T-helper 1 cell treated with Interleukin-12 subunit alpha and Interleukin-12 subunit beta and Interleukin-4 antibody, amounts not matched to agents 30 ng/mL and 1 ng/mL, for 36 hours (primary cell): ENCODE measurements at regions not wholly inside any gene's neighbourhood (a gene's known extent, or its start where the extent isn't known, plus 50 kb on each side); places are given as distances from the start of the nearest gene placed in this dataset.
"Not testable (repeated sequence)": the region's sequence is repeated elsewhere in the genome, so short reads cannot be mapped to it uniquely, and the experiment has no call there.

Experiments used
- intact Hi-C: fragments of 100-400 bp; cut with micrococcal nuclease; formaldehyde crosslinking; loops from one replicate; pipeline ENCODE4 v1.15.1; 2024

DNA sequence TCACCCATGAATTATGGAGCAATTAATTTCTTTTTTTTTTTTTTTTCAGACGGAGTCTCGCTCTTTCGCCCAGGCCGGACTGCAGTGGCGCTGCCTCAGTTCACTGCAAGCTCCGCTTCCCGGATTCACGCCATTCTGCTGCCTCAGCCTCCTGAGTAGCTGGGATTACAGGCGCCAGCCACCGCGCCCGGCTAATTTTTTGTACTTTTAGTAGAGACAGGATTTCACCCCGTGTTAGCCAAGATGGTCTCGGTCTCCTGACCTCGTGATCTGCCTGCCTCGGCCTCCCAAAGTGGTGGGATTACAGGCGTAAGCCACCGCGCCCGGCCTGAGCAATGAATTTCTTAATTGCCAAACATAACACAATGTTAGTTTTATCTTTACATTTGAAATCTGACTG lies 1261.2 kb downstream of the CDH11 start:
- intact Hi-C loops, result not testable (repeated sequence)

DNA sequence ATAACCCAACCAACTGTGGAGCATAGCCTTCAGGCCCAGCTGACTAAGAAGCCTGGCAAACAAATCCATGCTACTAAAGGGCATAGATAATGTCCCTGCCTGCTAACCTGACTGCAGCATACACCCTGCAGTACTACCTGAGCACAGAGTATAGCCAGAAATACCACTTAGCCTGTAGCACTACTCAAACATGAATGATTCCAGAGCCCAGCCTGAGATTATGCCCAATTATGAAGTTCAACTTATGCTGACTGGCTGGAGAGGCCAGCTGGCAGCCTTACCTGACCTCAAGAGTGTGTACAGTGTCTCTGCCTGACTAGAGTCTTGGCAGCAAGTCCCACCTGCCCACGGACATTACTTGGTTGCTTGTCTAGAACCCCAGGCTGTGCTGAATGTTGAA lies 1265.3 kb downstream of the CDH11 start:
- intact Hi-C loops, result no loop called here

DNA sequence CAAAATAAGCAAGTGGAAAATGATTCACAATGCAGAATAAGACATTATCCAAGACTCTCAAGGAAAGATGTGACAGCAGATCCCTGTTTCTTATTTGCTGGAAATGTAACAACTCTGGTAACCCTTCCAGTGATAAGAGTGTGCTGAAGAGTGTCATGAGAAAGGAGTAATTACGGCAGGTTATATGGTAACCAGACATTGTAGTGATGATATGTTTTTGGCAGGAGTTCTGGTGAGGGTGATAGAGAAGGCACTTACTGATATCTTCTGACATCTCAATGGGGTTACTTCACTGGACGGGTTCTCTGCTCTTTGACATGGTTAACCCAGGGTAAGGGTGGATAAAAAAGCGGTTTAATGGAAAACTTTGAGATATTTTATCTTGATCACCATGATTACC lies 1270.9 kb downstream of the CDH11 start:
- intact Hi-C loops, result no loop called here

DNA sequence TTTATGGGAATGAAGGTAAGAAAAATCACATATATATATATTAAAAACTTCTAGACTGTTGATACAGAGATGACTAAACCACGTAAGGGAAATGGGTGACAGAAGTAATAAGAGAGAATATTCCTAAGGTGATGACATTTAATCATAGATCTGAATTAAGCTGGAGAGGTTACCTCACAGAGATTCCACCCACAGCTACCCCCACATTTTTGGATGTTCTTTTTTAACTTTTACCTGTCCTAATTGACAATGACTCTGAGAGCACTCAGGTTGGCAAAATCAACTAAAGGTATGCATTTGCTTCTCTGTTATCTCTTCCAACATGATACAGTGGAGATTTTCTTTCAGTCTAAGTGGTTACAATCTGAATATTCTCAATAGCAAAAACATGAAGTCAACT lies 1280.6 kb downstream of the CDH11 start:
- intact Hi-C loops, result no loop called here

DNA sequence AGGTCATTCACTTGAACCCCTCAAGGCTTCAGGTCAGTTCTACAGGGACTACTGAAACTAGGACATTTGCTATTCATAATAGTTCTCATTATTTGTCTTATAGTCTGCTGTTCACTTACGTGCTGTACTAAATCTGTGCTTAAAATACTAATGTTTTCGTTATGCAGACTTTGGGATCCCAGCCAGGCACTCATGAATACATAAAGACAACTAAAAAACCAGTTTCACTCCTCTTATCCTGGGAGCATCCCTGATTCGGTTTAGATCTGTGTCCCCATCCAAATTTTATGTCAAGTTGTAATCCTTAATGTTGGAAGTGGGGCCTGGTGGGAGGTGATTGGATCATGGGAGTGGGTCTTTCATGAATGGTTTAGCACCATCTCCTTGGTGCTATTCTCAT lies 1291.8 kb downstream of the CDH11 start:
- intact Hi-C loops, result no loop called here

GRCh38 chr16:63822818-63823217 lies 1299.0 kb downstream of the CDH11 start:
- intact Hi-C loops, result no loop called here

DNA sequence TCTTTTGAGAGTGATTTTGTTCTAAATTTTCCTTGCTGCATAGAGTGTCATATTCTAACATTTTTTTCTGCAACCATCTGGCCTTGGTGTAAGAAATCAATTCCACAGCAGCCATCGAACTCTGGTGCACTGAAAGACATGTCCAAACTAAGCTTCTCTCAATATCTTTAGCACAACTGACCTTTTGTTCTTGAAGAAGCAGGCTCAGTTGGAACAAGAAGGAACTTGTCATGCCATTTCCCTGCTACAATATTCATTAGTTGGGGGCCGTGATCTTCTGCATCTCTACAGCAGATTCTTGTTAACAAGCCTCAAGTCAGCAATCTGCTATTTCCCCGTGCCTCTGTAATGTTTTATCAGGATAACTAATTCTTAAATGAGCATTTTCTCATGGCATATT lies 1305.6 kb downstream of the CDH11 start:
- intact Hi-C loops, result no loop called here

- intact Hi-C loops, result no loop called here
Measured at GRCh38 chr16:63813862-63814261, 1308.0 kb downstream of the CDH11 start.

GRCh38 chr16:63808730-63809129 lies 1313.1 kb downstream of the CDH11 start:
- intact Hi-C loops, result no loop called here

GRCh38 chr16:63806794-63807506 lies 1314.9 kb downstream of the CDH11 start:
- intact Hi-C loops, result no loop called here

DNA sequence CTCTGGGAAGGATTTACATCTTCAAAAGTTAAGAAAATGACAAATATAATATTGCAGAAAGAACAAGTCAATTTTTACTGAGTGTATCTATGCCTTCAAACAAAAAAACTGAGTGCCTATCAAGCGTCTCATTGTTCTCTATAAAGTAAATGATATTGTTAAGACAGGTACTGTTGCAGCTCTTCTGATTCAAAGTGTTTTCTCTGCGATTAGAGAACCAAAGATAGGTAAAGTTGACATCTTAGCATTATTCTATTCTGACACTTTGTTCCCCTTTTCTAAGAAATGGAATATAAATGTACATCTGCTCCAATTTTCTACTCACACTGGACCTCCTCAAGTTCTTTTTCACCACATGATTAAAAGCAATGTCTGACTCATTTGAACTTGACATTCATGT lies 1317.7 kb downstream of the CDH11 start:
- intact Hi-C loops, result no loop called here

DNA sequence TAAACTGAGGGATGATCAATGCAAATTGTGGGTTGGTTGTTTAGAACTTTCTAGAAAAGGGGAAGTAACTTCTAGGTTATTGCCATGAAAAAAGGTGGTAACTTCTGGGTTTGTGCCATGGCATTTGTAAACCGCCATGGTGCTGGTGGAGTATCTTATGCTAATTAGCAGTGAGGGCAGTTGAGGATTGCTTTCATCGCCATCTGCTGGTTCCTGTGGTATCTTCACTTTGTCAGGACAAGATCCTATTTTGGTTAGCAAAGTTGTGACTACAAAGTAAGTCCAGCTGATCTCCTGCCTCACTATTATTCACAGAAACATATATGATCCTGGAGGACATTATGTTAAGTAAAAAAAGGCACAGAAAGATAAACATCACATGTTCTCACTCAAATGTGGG lies 1332.3 kb downstream of the CDH11 start:
- intact Hi-C loops, result no loop called here

DNA sequence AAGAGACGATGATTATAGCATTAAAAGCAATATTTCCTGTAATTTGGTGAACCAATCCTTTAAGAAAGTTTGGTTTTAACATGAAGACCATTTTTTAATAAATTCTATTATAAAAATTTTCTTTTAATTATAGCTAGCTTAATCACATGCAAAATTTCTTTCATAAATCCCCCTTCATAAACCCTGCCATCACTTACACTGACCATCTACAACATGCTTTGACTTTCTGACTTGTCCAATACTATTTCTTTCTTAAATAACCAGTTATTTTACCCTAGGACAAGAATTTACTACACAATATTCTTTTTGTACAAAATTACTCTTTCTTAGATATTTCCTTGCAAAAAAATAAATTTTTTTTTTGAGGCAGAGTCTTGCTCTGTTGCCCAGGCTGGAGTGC lies 1334.8 kb downstream of the CDH11 start:
- intact Hi-C loops, result no loop called here

- intact Hi-C loops, result no loop called here
Measured at GRCh38 chr16:63785170-63785569, 1336.7 kb downstream of the CDH11 start.

DNA sequence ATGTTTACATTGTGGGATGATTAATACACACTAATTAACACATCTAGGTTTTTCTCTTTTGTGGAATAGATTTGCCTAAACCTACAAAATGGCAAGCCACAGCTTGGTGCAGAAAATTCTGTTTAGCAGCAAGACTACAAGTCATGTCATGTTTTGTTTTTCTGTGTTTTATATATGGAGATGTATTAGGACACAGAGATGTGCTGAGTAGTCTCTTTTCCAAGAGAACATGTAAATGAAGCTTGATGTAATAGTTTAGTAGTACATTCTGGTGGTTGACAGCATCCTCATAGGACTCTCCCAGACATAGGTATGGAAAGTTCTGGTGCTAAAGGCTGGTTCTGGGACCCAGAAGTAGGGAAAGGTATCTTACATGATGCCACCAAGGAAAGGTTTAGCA lies 1345.4 kb downstream of the CDH11 start:
- intact Hi-C loops, result no loop called here

GRCh38 chr16:63776034-63776433 lies 1345.8 kb downstream of the CDH11 start:
- intact Hi-C loops, result no loop called here

DNA sequence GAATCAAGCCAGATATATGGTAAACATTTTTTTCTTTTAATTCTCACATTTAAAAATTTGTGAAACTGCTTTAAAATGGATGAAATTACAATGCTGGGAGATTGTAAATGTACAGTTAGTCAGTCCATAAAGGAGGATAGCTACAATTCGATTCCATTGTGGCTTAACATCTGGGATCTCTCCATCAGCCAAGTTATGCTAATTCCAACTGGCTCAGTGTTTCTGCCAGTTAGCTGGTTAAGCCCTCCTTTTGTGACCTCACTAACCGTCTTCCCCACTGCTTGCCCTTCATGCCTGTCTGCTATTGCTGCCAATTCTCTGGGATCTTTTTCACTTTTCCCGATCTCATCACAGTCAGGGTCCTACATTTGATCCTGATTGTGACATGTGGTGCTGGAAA lies 1347.6 kb downstream of the CDH11 start:
- intact Hi-C loops, result no loop called here

GRCh38 chr16:63769211-63769610 lies 1352.7 kb downstream of the CDH11 start:
- intact Hi-C loops, result no loop called here

DNA sequence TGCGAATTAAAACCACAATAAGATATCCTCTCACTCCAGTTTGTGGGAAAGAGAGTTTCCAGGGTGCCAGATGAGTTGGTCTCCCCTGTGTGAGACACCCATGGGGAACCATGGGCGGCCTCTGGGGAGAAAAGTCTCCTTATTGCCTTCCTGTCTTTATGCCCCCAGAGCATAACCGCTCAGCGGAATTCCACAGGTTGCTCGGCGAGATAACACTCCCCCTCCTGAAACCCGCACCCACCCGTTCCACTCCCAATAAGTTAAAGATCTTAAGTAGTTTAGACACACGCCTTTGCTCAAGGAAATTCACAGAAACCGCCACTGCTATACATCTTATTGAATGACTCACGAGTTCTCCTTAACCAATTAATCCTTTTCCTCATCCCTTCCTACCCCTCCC lies 1361.6 kb downstream of the CDH11 start:
- intact Hi-C loops, result not testable (repeated sequence)

DNA sequence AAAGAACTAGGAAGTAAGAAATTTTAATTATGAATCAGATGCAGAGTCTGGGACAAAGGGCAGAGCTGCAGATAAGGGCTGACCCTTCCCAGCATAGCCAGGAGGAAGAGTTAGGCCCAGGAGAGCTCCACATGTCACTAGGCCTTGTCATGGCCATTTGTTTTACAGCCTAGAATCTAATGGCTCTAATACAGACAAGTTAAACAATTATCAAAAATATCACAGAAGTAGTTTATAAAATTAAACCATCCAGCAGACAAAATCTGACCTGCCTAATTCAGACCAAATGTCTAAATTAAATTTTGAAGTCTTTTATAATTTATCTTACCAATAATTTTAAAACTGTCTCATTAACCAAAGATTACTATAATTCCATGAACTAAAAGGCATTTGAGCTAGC lies 1369.5 kb downstream of the CDH11 start:
- intact Hi-C loops, result no loop called here

DNA sequence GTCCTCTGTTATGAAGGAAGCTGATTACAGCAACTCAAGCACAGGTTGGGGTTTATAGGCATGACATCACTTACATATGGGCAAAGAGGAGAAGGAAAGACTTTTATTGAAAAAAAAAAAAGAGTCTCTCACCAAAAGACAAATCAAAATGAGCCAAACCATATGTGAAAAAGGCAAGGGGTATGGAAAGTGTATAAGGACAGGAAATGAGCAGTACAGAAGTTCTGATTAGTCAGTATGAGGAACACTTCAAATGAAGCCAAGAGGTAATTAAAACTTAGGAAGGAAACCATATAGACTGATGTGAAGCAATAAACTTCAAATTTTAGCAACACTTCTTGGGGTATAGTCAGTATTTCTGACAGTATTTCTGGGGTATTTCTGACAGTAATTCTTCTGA lies 1372.6 kb downstream of the CDH11 start:
- intact Hi-C loops, result no loop called here

GRCh38 chr16:63745456-63745855 lies 1376.4 kb downstream of the CDH11 start:
- intact Hi-C loops, result no loop called here

DNA sequence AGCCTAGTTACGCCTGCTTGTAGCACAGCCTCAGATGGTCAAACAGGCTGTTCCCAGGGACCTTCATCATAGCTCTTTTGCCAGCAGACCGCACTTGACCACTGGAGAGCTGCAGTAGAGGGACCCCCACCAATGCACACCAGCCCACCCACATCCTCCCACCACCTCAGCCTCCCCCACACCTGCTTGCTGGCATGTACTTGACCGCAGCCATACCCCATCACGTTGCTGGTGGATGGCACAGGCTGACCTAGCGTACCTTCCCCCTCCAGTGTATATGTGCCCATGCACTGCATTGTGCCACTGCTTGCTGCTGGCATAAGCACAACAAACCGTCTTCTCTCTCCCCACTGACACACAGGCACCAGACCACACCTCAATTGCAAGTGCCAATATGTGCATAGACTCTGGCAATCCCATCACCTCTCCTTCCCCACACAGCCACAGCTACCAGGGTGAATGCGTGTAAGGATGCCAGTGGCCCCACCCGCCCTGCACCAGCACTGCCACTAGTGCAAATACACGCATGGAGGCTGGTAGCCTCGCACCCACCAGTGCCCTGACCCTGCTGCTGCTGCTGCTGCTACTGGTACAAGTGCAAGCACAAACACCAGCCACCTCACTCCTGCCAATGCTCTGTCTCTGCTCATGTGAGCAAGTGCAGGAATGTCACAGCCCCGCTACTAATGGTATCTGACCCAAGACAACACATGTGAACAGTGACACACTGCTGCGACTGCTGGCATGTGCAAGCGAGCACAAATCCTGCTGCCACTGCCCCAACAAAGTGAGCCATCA lies 1377.6 kb downstream of the CDH11 start:
- intact Hi-C loops, result no loop called here
